ENCODE measurements at regions not wholly inside any gene's neighbourhood (a gene's known extent, or its start where the extent isn't known, plus 50 kb on each side); places are given as distances from the start of the nearest gene placed in this dataset.

DNA sequence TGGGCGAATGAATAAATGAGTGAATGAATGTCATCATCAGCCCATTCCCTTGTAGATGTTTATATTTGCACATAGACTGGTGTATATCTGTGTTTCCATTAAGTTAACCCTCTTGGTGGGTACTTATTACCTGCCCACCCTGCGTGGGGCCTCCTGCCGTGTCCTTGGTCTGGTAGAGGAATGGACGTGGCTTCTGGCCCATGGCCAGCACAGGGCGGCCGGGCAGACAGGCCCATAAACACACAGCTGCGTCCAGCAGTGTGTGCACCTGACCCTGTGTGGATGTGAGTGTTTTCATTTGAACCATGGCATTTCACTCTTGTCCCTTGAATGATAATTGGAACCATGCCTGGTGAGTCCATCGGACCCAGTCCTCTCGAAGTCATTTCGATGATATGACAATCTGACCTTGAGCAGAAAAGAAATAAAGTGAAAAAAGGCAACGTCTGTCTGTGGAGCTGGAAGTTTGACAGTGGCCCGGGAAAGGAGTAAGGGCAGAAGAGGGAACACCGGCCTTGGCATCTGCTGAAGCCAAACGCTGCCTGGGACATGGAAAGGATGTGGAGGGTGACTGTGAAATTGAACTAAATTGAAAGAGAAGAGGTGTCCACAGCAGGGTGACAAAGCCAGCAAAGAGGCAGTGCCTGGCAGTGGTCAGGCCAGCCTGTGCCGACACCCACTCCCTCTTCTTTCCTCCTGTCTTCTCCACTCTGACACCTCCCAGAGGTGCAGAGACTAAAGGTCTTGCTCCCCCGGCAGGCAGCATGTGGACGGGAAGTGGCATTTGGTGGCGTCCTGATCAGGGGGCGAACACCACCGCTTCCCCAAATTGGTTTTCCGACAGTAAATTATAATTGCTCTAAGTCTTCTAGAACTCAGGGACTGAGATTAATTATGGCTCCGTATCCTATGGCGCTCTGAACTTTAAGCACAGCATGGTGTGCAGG, 199.0 kb upstream of the ZMIZ1 start:
- DNase-seq: no peak

DNA sequence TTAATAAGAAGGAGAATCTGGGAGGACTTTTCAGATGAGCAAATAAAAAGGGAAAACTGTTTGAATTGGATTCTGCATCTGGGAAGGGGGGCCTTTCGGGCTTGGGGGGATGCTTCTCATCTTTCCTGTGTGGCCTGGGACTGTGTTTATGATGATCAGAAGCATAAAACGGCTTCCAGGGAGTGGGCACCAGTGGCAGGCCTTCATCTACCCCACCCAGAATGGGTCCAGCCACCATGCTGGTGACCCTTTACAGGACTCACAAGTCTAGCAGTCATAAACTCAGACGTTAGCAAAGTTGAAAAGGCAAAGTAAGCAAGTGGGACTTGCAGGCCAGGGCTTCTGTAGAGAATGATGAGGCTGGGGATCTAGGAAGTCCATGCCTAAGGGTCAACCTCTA, 198.3 kb upstream of the ZMIZ1 start:
- DNase-seq: no peak

DNA sequence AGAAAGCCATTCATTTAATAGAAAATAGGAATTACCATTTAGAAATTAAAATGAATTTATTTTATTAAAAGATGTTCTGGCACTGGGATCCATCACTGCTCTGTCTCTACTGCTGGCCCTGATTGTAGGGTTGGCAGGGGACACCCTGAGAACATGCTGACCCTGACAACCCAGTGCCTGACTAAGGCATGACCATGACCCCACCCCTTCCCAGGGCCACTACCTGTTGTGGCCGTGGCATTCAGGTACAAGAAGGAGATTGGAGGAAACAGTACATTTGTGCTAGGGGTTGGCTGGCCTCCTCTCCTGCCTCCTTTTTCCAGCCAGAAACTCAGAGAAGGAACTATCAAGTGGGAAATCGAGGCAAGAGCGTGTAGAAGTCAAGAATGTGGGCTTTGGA, 197.0 kb upstream of the ZMIZ1 start:
- DNase-seq: no peak

DNA sequence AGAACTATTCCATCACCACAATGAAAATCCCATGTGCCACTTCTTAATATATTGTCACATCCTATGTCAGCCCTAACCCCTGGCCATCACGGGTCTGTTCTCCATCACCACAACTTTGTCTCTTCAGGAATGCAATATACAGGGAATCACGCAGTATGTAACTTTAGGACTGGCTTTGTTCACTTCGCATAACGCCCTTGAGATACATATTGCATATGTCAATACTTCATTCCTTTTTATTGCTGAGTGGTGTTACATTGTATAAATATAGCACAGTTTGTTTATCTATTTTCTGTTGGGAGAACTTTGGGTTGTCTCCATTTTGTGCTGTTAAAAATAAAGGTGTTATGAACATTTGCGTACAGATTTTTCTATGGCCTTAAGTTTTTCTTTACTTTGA, 195.4 kb upstream of the ZMIZ1 start:
- DNase-seq: no peak

DNA sequence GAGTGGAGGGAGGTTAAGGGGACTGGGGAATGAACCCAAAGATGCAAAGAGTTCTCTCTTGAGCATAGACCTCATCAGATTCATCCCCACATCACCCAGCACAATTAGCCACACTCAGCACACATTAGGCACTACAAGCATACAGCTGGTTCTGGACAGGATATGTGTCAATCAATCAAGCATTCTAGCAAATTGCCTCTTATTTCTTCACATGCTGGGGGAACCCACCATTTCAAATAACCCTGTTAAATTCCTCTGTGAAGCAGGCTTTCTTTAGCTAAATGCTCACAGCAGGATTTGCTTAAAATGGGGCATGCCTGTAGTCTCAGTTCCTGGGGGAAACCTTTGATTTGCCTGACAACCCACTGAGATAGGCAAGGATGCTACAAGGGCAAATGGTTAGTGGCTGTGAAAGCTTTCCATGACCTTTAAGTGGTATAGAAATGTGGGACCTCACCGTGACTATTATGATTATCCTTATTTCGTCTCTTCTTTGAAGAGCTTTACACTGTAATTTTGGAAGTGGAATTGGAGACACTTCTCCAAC, 193.4 kb upstream of the ZMIZ1 start:
- no peak for DNase-seq

DNA sequence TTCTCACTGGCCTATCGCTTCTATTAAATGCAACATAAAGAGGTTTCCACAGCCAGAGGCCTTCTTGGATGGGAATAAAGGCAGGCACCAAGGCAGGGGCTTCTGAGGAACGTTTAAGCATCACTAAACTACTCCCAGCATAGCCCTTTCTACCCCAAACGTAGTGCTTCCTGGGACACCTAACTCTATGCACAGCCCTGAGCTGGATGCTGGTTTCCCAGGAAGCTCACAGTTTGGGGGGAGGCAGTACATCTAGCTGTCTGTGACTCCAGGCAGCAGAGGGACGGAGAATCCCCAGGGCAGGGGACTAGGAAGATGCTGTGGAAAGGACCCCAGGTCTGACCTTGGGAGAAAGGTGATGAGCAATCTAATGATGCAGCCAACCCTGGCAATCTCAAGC, 192.8 kb upstream of the ZMIZ1 start:
- DNase-seq: no peak

DNA sequence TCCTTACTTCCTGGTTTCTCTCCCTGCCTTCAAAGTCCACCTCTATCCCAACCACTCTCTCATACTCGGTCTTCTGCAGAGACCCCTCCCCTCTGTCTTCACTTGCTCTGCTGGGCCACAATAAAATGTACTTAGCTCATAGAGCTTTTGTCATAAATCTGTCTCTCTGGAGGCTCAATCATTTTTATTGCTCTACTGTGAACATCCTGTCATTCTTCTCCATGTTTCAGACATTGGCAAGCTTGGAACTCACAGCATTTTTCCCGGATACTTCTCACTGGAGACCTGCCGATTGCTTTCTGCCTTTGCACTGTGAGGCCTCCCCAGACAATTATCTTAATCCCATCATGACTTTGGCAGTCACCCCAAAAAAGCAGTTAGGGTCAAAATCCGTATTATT, 192.3 kb upstream of the ZMIZ1 start:
- DNase-seq: no peak

DNA sequence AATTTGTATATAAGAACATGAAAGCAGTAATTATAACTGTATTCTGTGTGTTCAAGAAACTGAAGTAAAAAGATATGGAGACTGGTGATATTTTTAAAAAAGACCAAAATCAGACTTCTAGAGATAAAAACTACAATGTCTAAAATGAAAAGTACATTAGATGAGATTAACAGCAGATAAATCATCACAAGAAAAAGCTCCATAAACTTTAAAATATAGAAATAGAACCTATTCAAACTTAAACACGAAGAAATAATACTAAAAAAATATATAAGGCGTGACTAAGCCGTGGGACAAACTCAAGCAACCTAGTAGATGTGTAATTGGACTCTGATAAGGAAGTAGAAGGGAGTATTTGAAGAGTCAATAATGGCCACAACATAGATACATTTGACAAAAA, 189.1 kb upstream of the ZMIZ1 start:
- no peak for DNase-seq

DNA sequence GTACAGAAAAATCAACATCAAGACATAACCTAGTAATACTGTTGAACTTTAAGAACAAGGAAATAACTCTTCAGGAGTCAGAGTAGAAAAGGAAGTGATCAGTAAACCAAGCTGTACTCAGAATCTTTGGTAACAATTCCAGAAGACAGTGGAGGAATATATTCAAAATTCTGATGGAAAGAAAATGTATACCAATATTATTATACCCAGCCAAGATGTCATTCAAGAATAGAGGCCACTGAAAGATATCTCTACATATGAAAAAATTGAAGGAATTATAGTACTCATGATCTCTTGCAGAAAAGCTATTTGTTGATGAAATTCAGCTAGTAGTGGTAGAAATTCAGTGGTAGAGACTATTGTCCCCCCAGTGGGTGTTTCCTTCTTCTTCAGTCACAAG, 182.6 kb upstream of the ZMIZ1 start:
- DNase-seq: no peak

DNA sequence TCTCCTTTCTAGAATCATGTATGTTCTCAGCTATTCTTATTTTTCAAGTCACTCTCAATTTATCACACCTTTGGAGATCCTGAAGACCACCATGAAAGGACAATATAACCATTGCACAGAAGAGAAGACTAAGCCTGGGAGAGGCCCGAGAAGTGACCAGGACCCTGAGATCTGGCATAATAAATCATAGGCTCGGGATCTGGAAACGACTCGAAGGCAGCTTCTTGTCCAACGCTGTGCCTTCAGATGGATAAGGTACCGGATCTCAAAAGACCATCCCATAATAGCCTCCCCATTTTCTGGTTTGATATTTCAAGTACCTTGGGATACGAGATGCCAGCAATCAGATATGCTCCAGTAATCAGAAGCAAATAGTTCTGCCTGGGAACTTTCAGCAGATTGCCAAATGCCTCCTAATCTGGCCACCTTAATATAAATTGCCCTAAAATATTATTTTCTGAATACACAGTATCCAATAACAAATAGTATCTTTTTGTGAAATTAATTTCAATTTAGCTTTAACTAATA, 179.2 kb upstream of the ZMIZ1 start:
- DNase-seq: no peak

DNA sequence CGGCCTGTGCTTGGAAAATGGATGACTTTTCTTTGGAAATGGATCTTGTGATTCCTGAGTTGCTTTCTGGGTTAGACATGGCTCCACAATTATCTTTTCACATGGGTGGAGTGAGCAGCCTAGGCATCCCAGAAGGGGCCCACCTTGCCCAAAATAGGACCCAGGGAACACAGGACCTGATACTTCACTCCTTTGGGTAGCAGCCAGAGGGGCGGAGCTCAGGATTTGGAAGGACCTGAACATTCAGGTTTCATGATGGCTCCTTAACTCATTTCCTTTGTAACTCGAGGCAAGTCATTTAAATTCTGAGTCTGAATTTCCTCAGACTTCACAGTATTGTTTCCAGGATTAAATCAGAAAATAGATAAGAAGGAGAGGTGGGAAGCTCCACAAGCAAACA, 178.3 kb upstream of the ZMIZ1 start:
- no peak for DNase-seq

DNA sequence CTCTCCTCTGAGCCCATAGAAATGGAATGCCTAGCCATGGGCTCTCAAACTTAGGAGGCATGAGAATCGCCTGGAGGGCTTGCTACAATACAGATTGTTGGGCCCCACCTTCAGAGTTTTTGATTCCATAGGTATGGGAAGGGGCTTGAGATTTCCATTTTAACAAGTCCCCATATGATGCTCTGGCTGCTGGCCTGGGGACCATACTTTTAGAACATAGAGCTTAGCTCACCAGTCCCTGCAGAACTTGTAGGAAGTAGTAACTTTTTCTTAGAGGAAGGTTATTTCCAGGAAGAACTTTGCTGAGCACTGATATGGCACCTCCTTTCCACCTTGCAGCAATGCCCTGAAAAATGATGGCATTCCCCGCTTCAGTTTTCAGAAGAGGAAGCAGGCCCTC, 177.0 kb upstream of the ZMIZ1 start:
- DNase-seq: no peak

DNA sequence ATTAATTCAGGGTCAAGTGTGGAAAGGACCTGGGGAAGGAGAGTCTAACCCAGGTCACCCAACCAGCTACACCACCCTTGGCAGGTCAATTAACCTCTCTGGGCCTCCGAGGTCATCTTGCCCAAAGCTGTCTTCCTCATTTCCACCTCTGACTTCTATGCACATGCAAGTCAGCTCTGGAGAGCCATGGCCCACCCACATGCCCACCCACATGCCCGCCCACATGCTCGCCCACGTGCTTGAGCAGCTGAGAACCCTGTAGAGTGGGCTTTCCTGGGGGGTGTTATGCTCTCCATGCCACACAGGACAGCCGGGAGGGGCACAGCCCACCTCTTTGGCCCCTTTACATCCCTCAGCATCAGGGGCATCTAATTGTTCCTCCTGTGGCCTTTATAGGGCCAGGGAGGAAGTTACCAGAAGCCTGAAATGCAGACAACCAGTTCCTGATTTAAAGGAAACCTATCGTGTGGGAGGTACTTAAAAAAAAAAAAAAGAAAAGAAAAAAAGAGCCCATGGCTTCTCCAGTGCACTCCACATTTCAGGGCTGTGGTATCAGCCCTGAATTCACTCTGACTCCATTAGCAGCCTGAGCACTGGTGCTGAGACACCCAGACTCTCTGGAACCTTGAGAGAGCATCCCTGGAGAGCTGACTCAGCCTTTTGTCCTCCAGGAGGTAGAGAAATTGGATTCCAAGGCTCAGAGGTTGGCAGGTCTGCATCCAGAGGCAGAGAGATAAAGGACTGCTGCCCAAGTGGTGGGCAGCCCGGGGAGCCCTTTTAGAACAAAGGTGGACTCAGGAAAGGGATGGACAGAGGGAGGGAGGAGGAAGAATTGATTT, 176.2 kb upstream of the ZMIZ1 start:
- no peak for DNase-seq

DNA sequence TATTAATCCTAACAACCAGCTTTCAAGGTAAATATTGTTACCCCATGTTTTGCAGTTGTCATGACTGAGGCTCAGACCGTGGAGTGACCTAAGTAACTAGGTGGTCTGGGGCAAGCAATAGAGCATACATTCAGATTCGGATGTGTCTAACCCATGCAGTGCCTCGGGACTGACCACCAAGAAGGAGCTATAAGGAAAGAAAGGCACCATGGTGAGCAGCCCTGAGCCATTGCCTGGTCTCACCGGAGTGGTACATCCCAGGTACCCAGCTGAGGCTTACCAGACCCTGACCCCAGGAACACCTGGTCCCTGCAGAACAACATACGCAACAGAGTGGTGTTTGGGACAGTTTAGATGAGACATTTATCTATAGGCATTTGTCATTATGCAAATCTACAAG, 175.5 kb upstream of the ZMIZ1 start:
- no peak for DNase-seq

DNA sequence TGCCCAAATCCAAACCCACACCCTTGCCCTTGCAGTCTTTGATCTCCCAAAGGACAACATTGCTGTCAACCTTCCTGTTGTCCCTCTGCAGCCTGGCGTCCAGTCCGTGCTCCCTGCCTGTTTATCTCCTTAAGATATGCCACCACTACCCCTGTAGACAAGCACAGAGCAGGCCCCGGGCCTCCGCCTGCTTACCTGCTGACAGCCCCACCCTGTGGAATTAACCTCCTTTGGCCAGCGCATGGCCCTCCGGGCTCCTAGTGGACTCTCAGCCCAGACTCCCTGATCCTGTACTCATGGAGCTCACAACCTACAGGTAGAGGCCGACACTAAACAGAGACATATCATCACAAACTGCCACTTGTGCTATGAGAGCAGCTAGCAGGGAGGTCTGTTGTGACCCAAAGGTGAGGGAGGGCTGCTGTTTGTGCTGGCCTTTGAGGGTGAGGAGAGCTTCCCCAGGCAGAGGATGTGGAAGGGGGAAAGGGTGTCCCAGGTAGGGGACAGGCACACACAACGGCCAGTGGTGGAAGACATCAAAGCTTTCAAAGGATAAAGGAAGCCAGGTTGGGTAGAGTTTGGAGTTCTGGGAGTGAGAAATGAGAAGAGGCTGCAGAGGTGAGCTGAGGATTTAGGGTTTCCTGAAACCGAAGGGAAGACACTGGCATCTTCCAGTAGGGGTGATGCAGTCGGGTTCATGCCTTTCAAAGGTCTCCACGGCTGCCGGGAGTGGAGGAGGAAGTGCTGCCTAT, 174.5 kb upstream of the ZMIZ1 start:
- DNase-seq: no peak

DNA sequence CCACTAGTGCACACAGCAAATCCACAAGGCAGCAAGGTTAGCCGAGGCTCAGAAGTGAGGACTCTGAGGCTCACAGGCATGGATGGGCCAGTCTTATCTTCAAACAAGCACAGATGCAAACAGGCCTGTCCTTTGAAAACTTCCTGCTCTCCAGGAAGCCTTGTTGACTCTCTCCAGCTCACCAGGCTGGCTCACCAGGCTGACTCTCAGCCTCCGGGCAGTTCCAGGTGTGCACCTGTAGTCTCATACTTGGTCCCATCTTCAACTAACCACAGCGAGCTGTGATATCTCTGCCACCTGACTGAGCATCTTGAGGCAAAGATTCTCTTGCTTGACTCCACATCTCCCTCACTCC, 173.9 kb upstream of the ZMIZ1 start:
- no peak for DNase-seq

DNA sequence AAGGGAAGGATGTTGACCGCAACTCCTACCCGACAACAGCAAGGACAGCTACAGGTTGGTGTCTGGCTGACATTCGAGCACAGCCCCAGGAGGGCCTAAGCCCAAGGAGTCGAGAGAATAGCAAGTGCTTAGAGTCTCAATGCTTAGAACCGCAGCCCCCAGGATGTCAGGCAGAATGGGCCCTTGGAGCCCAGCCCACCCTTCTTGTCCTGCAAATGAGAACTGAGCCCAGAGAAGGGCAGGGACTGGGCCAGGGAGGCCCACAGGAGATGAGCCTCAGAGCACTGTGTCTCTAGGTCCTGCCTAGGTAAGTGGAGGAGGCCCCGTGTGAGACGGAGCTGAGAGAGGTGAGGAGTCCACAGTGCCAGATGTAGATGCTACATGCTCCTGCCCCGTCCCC, 173.3 kb upstream of the ZMIZ1 start:
- no peak for DNase-seq

DNA sequence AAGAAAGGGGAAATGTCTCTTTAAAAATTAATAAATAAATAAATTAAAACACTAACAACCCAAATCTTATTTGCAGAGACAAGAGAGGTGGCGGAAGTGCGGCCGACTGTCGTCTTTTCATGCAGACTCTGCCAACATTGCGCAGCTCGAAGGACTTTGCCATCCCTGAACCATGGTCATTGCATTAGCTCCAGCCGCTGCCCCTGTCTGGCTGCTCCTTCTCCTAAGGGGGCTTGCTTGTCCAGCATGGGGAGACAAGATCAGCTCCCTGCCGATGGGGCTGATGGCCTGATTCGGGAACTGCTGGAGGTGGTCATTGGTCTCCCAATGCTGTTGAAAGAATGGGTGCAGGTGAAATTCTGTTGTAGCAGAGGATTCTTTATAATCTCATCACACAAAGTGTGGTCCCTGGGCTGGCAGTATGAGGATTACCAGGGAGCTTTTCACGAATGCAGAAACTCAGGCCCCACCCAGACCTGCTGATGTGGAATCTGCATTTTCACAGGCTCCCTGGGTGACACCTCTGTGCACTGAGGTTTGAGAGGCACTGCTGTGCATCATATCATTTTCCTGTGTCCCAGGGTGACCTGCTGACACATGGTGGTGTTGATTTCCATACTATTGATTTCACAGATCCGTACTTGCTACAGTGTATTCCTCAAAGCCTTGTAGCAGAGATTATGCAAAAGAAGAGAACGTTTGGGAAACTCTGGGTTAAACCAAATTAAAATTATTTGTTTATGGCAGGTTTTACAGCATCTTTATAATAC, 172.4 kb upstream of the ZMIZ1 start:
- DNase-seq: peak in 1 of 2 donors; percentile 12

DNA sequence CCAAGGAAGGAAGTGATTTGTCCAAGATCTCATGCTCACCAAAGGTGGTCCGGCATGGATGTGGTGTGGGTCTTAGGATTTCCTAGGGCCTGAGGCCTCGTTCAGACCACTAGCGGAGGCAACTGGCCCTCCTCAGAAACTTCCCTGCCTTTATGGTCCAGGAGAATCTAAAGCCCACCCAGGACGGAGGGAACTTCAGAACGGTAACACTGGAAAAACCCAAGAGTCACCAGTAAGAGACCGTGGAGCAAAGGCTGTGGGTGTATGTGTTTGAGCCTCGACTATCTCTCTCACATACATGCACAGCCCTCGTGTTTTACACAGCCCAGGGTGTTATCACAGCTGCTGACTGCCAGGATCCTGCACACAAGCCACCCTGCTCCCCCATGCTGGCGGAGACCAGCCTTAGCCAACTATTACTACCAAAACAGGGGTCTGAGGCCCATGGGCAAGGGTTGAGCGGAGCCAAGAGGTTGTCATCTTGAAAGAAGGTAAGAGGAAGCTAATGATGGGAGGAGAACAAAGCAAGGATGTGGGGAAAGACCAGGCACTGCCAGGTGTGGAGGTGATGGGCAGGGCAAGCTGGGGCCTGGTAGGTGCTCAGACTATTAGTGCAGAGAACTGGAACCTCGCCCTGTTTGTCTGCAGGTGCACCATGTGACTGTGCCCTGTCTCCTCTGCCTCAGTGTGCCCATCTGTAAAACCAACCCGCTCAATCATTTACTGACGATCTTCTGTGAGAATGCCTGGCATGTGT, 170.2 kb upstream of the ZMIZ1 start:
- no peak for DNase-seq

DNA sequence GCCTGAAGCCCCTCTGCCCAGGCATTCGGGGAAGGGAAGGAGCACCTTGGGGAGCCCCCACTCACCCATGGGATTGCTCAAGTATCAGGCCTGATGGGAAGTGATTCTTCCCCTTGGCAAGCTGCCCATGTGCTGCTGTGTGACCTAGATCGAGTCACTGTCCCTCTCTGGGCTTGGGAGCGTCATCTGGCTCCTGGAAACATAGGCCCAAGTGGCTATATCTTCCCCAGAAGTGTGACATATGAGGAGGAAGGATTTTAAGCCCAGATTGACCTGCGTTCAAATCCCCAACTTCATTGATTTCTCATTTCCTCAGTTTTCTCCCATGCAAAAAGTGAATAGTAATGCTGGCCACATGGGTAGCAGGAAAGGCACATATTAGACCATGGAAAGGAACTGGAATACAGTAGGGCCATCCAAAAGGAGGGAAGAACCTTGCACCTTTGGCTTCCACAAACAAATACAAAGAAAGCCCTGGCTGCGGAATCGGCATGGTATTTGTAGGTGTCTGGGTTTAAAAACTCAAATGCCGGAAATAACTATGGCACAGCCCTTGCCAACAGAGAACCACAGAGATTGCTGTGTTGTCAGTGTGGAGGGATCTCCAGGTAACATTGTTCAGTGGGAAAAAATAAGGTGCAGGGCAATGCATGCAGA, 169.5 kb upstream of the ZMIZ1 start:
- DNase-seq: no peak

Data from right lung (tissue), 2 donors.